GM12892 (cell line): ENCODE measurements at regions not wholly inside any gene's neighbourhood (a gene's known extent, or its start where the extent isn't known, plus 50 kb on each side); places are given as distances from the start of the nearest gene placed in this dataset.

Experiments used
- POLR2A ChIP-seq: IDR thresholded peaks from 2 replicates; pipeline ENCODE4 v1.6.1; 2011; ENCODE audit warnings: low read depth, low read length, control low read depth
- POLR2AphosphoS5 ChIP-seq: IDR thresholded peaks from 2 replicates; pipeline ENCODE4 v1.6.1; 2011; ENCODE audit warnings: low read depth, low read length, control low read depth

DNA sequence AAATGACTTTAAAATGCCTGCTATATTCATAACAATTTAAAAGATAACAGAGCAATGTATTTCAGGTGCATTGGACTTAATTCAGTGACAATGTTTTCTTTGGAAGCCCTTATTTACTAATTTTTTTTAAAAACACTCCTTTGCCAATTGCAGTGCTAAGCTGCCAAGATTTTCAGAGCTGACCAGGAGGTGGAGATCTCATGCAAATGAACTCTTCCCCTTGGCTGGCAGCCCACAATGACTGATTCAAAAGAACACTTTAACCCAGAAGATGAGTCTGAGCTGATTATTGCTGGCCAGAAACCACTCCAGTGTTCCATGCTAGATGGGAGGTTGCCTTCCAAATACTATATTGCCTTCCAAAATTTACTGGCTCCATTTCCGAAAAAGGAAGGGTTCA lies 128.3 kb upstream of the CCNH start:
- TF ChIP-seq POLR2AphosphoS5 (no peak), POLR2A (no peak)
